HG02981 (cell line): ENCODE measurements at regions not wholly inside any gene's neighbourhood (a gene's known extent, or its start where the extent isn't known, plus 50 kb on each side); places are given as distances from the start of the nearest gene placed in this dataset.

Source experiments
- ATAC-seq: cut with Tn5 transposase; IDR thresholded peaks from one replicate; pipeline ENCODE4 v1.9.1; 2021; ENCODE audit warnings: mild to moderate bottlenecking, moderate library complexity; ENCODE audit not compliant: unreplicated experiment

- no peak for ATAC-seq
Measured at GRCh38 chr6:106773996-106774629, 144.7 kb downstream of the QRSL1 start.

- no peak for ATAC-seq
Measured at GRCh38 chr6:106773522-106773921, 144.1 kb downstream of the QRSL1 start.

GRCh38 chr6:106772270-106773142 is 143.1 kb downstream of the QRSL1 start:
- no peak for ATAC-seq

- ATAC-seq, result no peak
Measured at GRCh38 chr6:106771822-106772221, 142.4 kb downstream of the QRSL1 start.

- ATAC-seq, result no peak
Measured at GRCh38 chr6:106770663-106771062, 141.3 kb downstream of the QRSL1 start.

GRCh38 chr6:106770081-106770480 is 140.7 kb downstream of the QRSL1 start:
- ATAC-seq, result no peak

GRCh38 chr6:106767271-106767670 is 137.9 kb downstream of the QRSL1 start:
- no peak for ATAC-seq

GRCh38 chr6:106766201-106766600 is 136.8 kb downstream of the QRSL1 start:
- ATAC-seq, result no peak

GRCh38 chr6:106765496-106765895 is 136.1 kb downstream of the QRSL1 start:
- ATAC-seq, result no peak

- no peak for ATAC-seq
Measured at GRCh38 chr6:106764353-106764980, 135.1 kb downstream of the QRSL1 start.

GRCh38 chr6:106763361-106763760 is 134.0 kb downstream of the QRSL1 start:
- no peak for ATAC-seq

- no peak for ATAC-seq
Measured at GRCh38 chr6:106761160-106761559, 131.8 kb downstream of the QRSL1 start.

GRCh38 chr6:106759112-106759511 is 129.7 kb downstream of the QRSL1 start:
- no peak for ATAC-seq

- ATAC-seq, result no peak
Measured at GRCh38 chr6:106757722-106758467, 128.5 kb downstream of the QRSL1 start.

GRCh38 chr6:106757267-106757666 is 127.9 kb downstream of the QRSL1 start:
- ATAC-seq, result no peak

GRCh38 chr6:106754215-106754614 is 124.8 kb downstream of the QRSL1 start:
- no peak for ATAC-seq

- no peak for ATAC-seq
Measured at GRCh38 chr6:106752641-106753040, 123.3 kb downstream of the QRSL1 start.

GRCh38 chr6:106751501-106752252 is 122.3 kb downstream of the QRSL1 start:
- no peak for ATAC-seq

- ATAC-seq, result no peak
Measured at GRCh38 chr6:106750946-106751345, 121.6 kb downstream of the QRSL1 start.

GRCh38 chr6:106750142-106750918 is 121.0 kb downstream of the QRSL1 start:
- ATAC-seq, result no peak
